Fibroblast of lung (primary cell): ENCODE measurements at regions not wholly inside any gene's neighbourhood (a gene's known extent, or its start where the extent isn't known, plus 50 kb on each side); places are given as distances from the start of the nearest gene placed in this dataset.

ENCODE experiments used
- DNase-seq, 2 donors: peaks; one replicate each; pipeline versions ENCODE4 v3.0.0 to v3.0.0-alpha.2; 2010; ENCODE audit warnings: low read depth in 2 of 2
- H2AFZ ChIP-seq: 2 replicates; pipeline ENCODE4 v1.5.1; 2012; ENCODE audit warnings: low read length, control low read depth, inconsistent platforms
- H3K27ac ChIP-seq: 2 replicates; pipeline ENCODE4 v1.5.1; 2011; ENCODE audit warnings: low read length, control low read depth; ENCODE audit not compliant: insufficient read depth
- H3K27me3 ChIP-seq: 2 replicates; pipeline ENCODE4 v1.5.1; 2011; ENCODE audit warnings: mild to moderate bottlenecking, low read length; ENCODE audit not compliant: control insufficient read depth, insufficient read depth
- H3K36me3 ChIP-seq: 2 replicates; pipeline ENCODE4 v1.5.1; 2011; ENCODE audit warnings: low read length; ENCODE audit not compliant: control insufficient read depth, insufficient read depth
- H3K4me1 ChIP-seq: 2 replicates; pipeline ENCODE4 v1.5.1; 2011; ENCODE audit warnings: low read length; ENCODE audit not compliant: control insufficient read depth, insufficient read depth; ENCODE audit errors: extremely low read depth
- H3K4me2 ChIP-seq: 2 replicates; pipeline ENCODE4 v1.5.1; 2011; ENCODE audit warnings: low read length, control low read depth; ENCODE audit not compliant: insufficient read depth; ENCODE audit errors: extremely low read depth
- H3K4me3 ChIP-seq, 4 experiments: fragments of 200-600 bp in 1 of 4; sonication (generic) in 1 of 4; replicated peaks in 1 of 4; 2 replicates each; pipeline ENCODE4 v1.5.1; 2011 to 2016; ENCODE audit warnings: low read length in 4 of 4, low read depth in 3 of 4, mild to moderate bottlenecking in 3 of 4, control low read depth in 2 of 4, inconsistent platforms in 1 of 4, mixed read lengths in 1 of 4; ENCODE audit not compliant: insufficient read depth in 1 of 4; ENCODE audit errors: control extremely low read depth in 1 of 4
- H3K79me2 ChIP-seq: 2 replicates; pipeline ENCODE4 v1.5.1; 2012; ENCODE audit warnings: mild to moderate bottlenecking, low read length, inconsistent platforms; ENCODE audit not compliant: control insufficient read depth, insufficient read depth
- H3K9ac ChIP-seq: 2 replicates; pipeline ENCODE4 v1.5.1; 2011; ENCODE audit warnings: mild to moderate bottlenecking, low read length, control low read depth; ENCODE audit not compliant: insufficient read depth
- H3K9me3 ChIP-seq: 2 replicates; pipeline ENCODE4 v1.5.1; 2012; ENCODE audit warnings: low read depth, low read length; ENCODE audit not compliant: control insufficient read depth, insufficient read depth
- H4K20me1 ChIP-seq: 2 replicates; pipeline ENCODE4 v1.5.1; 2011; ENCODE audit warnings: low read length; ENCODE audit not compliant: control insufficient read depth, insufficient read depth; ENCODE audit errors: extremely low read depth
- CTCF ChIP-seq, 2 donors: IDR thresholded peaks in 1 of 2; conservative IDR thresholded peaks in 1 of 2; 1 replicate in 1 of 2; 2 replicates in 1 of 2; pipeline ENCODE4 v1.5.1; 2011 to 2012; ENCODE audit warnings: low read length in 2 of 2, control low read depth in 1 of 2, inconsistent platforms in 1 of 2, low read depth in 1 of 2, mild to moderate bottlenecking in 1 of 2
- EZH2 ChIP-seq: IDR thresholded peaks from 2 replicates; pipeline ENCODE4 v1.5.1; 2012; ENCODE audit warnings: low read length, control low read depth, mild to moderate bottlenecking; ENCODE audit errors: missing control alignments

GRCh38 chr13:70908795-70909194, 800.5 kb upstream of the KLHL1 start:
- Histone ChIP-seq H3K4me3 (no peak overlapping the region), H3K27me3 (no peaks in the 10 kb centered on the region), H3K27ac (no peak overlapping the region), H3K9me3 (no peaks in the 10 kb centered on the region), H3K79me2 (no peaks in the 10 kb centered on the region), H3K9ac (no peak overlapping the region), H3K36me3 (no peaks in the 10 kb centered on the region), H2AFZ (no peak overlapping the region), H3K4me2 (no peak overlapping the region), H4K20me1 (no peaks in the 10 kb centered on the region), H3K4me1 (no peaks in the 10 kb centered on the region)
- TF ChIP-seq CTCF (conservative IDR thresholded peaks at IDR 0.05 in 1 of 2, IDR thresholded peaks at IDR 0.05 in 1 of 2; ENCODE audit: low read depth in 1 of 2, low read length in 2 of 2) = no peak
- TF ChIP-seq EZH2 = no peak
- no peak for DNase-seq

GRCh38 chr13:70905035-70905434, 796.8 kb upstream of the KLHL1 start:
- no peaks in the 10 kb centered on the region for H3K79me2 ChIP-seq
- H3K4me1 ChIP-seq = no peaks in the 10 kb centered on the region
- no peak overlapping the region for H3K27ac ChIP-seq
- no peak overlapping the region for H3K9ac ChIP-seq
- H2AFZ ChIP-seq = no peak overlapping the region
- no peaks in the 10 kb centered on the region for H3K9me3 ChIP-seq
- peak; percentile 1 to 55 for DNase-seq
- no peaks in the 10 kb centered on the region for H3K27me3 ChIP-seq
- TF ChIP-seq EZH2 (no peak), CTCF (conservative IDR thresholded peaks at IDR 0.05 in 1 of 2, IDR thresholded peaks at IDR 0.05 in 1 of 2; ENCODE audit: low read depth in 1 of 2, low read length in 2 of 2) (no peak)
- H3K4me2 ChIP-seq = no peak overlapping the region
- H3K36me3 ChIP-seq = no peaks in the 10 kb centered on the region
- no peaks in the 10 kb centered on the region for H4K20me1 ChIP-seq
- H3K4me3 ChIP-seq = no peak overlapping the region

GRCh38 chr13:70896136-70896535, 787.9 kb upstream of the KLHL1 start:
- no peak for TF ChIP-seq CTCF (conservative IDR thresholded peaks at IDR 0.05 in 1 of 2, IDR thresholded peaks at IDR 0.05 in 1 of 2; ENCODE audit: low read depth in 1 of 2, low read length in 2 of 2)
- no peaks in the 10 kb centered on the region for H3K79me2 ChIP-seq
- no peak overlapping the region for H3K4me3 ChIP-seq
- no peak overlapping the region for H2AFZ ChIP-seq
- no peak overlapping the region for H3K4me2 ChIP-seq
- H3K9ac ChIP-seq = no peak overlapping the region
- H3K9me3 ChIP-seq = no peaks in the 10 kb centered on the region
- DNase-seq = no peak
- no peaks in the 10 kb centered on the region for H4K20me1 ChIP-seq
- H3K36me3 ChIP-seq = no peaks in the 10 kb centered on the region
- no peaks in the 10 kb centered on the region for H3K4me1 ChIP-seq
- H3K27ac ChIP-seq = no peak overlapping the region
- no peaks in the 10 kb centered on the region for H3K27me3 ChIP-seq
